IMR-90 (cell line): ENCODE measurements at regions not wholly inside any gene's neighbourhood (a gene's known extent, or its start where the extent isn't known, plus 50 kb on each side); places are given as distances from the start of the nearest gene placed in this dataset.
"Not testable (repeated sequence)": the region's sequence is repeated elsewhere in the genome, so short reads cannot be mapped to it uniquely, and the experiment has no call there.

ENCODE experiments used
- ATAC-seq: fragments of 200-7000 bp; cut with Tn5 transposase; 2 replicates; pipeline ENCODE4 v1.9.1; 2020; ENCODE audit warnings: low read depth, mild to moderate bottlenecking, moderate library complexity
- BruUV-seq: library from RNA; stranded (reverse); fragments of 400-500 nt; replicated peaks from 2 replicates; lab custom pipeline; 2021; lab: Mats Ljungman, UMichigan
- CTCF ChIA-PET: fragments of 300-600 bp; formaldehyde crosslinking; extraction: SDS; loops from one replicate; lab custom pipeline; 2021; ENCODE audit warnings: antibody characterized with exemption; lab: Yijun Ruan, JAX
- POLR2A ChIA-PET: fragments of 300-600 bp; sonication (Branson Sonifier 250); formaldehyde crosslinking; loops from one replicate; lab custom pipeline; 2022; ENCODE audit warnings: antibody characterized with exemption; ENCODE audit not compliant: unreplicated experiment; lab: Charles Lee
- DNase-seq: peaks from one replicate; pipeline ENCODE4 v3.0.0; 2013
- H2AFZ ChIP-seq: replicated peaks from 2 replicates; pipeline ENCODE3; 2013; ENCODE audit warnings: low read length, mild to moderate bottlenecking; ENCODE audit not compliant: poor library complexity
- H2AK5ac ChIP-seq: 2 replicates; pipeline ENCODE4 v1.6.1; 2013; ENCODE audit warnings: low read depth, low read length, inconsistent platforms
- H2AK9ac ChIP-seq: replicated peaks from 2 replicates; pipeline ENCODE3; 2013; ENCODE audit warnings: mild to moderate bottlenecking, low read depth, low read length, moderate library complexity; ENCODE audit not compliant: poor library complexity
- H2BK120ac ChIP-seq: 2 replicates; pipeline ENCODE4 v1.6.1; 2013; ENCODE audit warnings: low read depth, low read length, inconsistent platforms
- H2BK15ac ChIP-seq: 3 replicates; pipeline ENCODE4 v1.6.1; 2013; ENCODE audit warnings: low read depth, low read length, inconsistent platforms
- H2BK20ac ChIP-seq: 2 replicates; pipeline ENCODE4 v1.6.1; 2013; ENCODE audit warnings: low read depth, mild to moderate bottlenecking, inconsistent platforms, low read length, moderate library complexity
- H2BK5ac ChIP-seq: 2 replicates; pipeline ENCODE4 v1.6.1; 2013; ENCODE audit warnings: mild to moderate bottlenecking, low read depth, low read length, inconsistent platforms; ENCODE audit not compliant: poor library complexity, severe bottlenecking
- H3K14ac ChIP-seq: replicated peaks from 2 replicates; pipeline ENCODE4 v1.6.1; 2013; ENCODE audit warnings: low read depth, low read length, inconsistent platforms
- H3K18ac ChIP-seq: 2 replicates; pipeline ENCODE4 v1.6.1; 2013; ENCODE audit warnings: low read depth, low read length, control low read depth
- H3K23ac ChIP-seq: 2 replicates; pipeline ENCODE4 v1.6.1; 2013; ENCODE audit warnings: low read depth, low read length, inconsistent platforms
- H3K27ac ChIP-seq: 2 replicates; pipeline ENCODE4 v1.5.1; 2013; ENCODE audit warnings: mild to moderate bottlenecking, control low read depth, low read length; ENCODE audit not compliant: insufficient read depth
- H3K27me3 ChIP-seq: 2 replicates; pipeline ENCODE4 v1.6.1; 2013; ENCODE audit warnings: low read length; ENCODE audit not compliant: control insufficient read depth, insufficient read depth
- H3K36me3 ChIP-seq: 2 replicates; pipeline ENCODE4 v1.6.1; 2013; ENCODE audit warnings: low read length, mixed read lengths; ENCODE audit not compliant: control insufficient read depth, insufficient read depth
- H3K4ac ChIP-seq: 2 replicates; pipeline ENCODE4 v1.6.1; 2013; ENCODE audit warnings: low read depth, low read length, inconsistent platforms
- H3K4me1 ChIP-seq: 2 replicates; pipeline ENCODE4 v1.6.1; 2013; ENCODE audit warnings: low read length, mixed read lengths; ENCODE audit not compliant: control insufficient read depth, insufficient read depth
- H3K4me2 ChIP-seq: 2 replicates; pipeline ENCODE4 v1.6.1; 2013; ENCODE audit warnings: low read depth, mild to moderate bottlenecking, control low read depth, low read length, moderate library complexity
- H3K4me3 ChIP-seq: 2 replicates; pipeline ENCODE4 v1.5.1; 2013; ENCODE audit warnings: low read depth, mild to moderate bottlenecking, control low read depth, low read length, moderate library complexity; ENCODE audit not compliant: insufficient read depth
- H3K56ac ChIP-seq: 2 replicates; pipeline ENCODE4 v1.6.1; 2013; ENCODE audit warnings: low read length, inconsistent platforms; ENCODE audit not compliant: insufficient read depth; ENCODE audit errors: extremely low read depth
- H3K79me1 ChIP-seq, 2 experiments: 2 replicates each; pipeline ENCODE4 v1.6.1; 2013; ENCODE audit warnings: low read length in 2 of 2, inconsistent platforms in 1 of 2, low read depth in 1 of 2
- H3K9ac ChIP-seq: 2 replicates; pipeline ENCODE4 v1.6.1; 2013; ENCODE audit warnings: low read depth, low read length, control low read depth
- H3K9me1 ChIP-seq: 2 replicates; pipeline ENCODE4 v1.6.1; 2013; ENCODE audit warnings: low read length, inconsistent platforms; ENCODE audit not compliant: insufficient read depth
- H3K9me3 ChIP-seq: 2 replicates; pipeline ENCODE4 v1.6.1; 2013; ENCODE audit warnings: low read length; ENCODE audit not compliant: control insufficient read depth, insufficient read depth
- H4K20me1 ChIP-seq: 2 replicates; pipeline ENCODE4 v1.6.1; 2013; ENCODE audit warnings: low read length, inconsistent platforms; ENCODE audit not compliant: insufficient read depth
- H4K5ac ChIP-seq: 2 replicates; pipeline ENCODE4 v1.6.1; 2013; ENCODE audit warnings: mild to moderate bottlenecking, low read depth, low read length, control low read depth
- H4K8ac ChIP-seq, 2 experiments: 2 replicates each; pipeline ENCODE4 v1.6.1; 2013; ENCODE audit warnings: low read depth in 2 of 2, low read length in 2 of 2, control low read depth in 1 of 2, inconsistent platforms in 1 of 2
- H4K91ac ChIP-seq: 2 replicates; pipeline ENCODE4 v1.6.1; 2013; ENCODE audit warnings: low read depth, low read length, inconsistent platforms; ENCODE audit not compliant: insufficient read depth
- CEBPB ChIP-seq: IDR thresholded peaks from 2 replicates; pipeline ENCODE4 v1.6.1; 2012; ENCODE audit warnings: low read depth, low read length, improper control_type of control experiment
- CHD1 ChIP-seq: IDR thresholded peaks from 2 replicates; pipeline ENCODE4 v1.6.1; 2012; ENCODE audit warnings: low read depth, low read length, improper control_type of control experiment
- FOS ChIP-seq: fragments of 150-350 bp; IDR thresholded peaks from 2 replicates; pipeline ENCODE4 v1.6.1; 2016; ENCODE audit warnings: low read depth, low read length
- MXI1 ChIP-seq: IDR thresholded peaks from 2 replicates; pipeline ENCODE4 v1.6.1; 2012; ENCODE audit warnings: low read depth, mild to moderate bottlenecking, low read length, moderate library complexity, borderline replicate concordance
- NFE2L2 ChIP-seq: fragments of 150-350 bp; IDR thresholded peaks from 2 replicates; pipeline ENCODE4 v1.6.1; 2016; ENCODE audit warnings: low read depth, mild to moderate bottlenecking, low read length
- RAD21 ChIP-seq: IDR thresholded peaks from 2 replicates; pipeline ENCODE4 v1.6.1; 2012; ENCODE audit warnings: low read length, improper control_type of control experiment
- WGBS, 2 experiments: methylation state at CpG; one replicate each; pipeline versions ENCODE4 v1.1.5 to v1.1.7; 2013; ENCODE audit warnings: missing lambda C conversion rate in 2 of 2; ENCODE audit not compliant: insufficient read length in 1 of 2; ENCODE audit errors: extremely low coverage in 2 of 2; 5-methylcytosine and 5-hydroxymethylcytosine counted together
- dilution Hi-C: fragments of 300-500 bp; cut with HindIII; formaldehyde crosslinking; loops from one replicate; pipeline ENCODE4 v1.14.3; 2018; ENCODE audit warnings: low sequenced_read_pairs; ENCODE audit not compliant: unreplicated experiment
- in situ Hi-C: fragments of 300-500 bp; cut with MboI; formaldehyde crosslinking; loops from 3 replicates; pipeline ENCODE4 v1.14.3; 2019; ENCODE audit warnings: low sequenced_read_pairs, inconsistent platforms, mixed read lengths
- intact Hi-C: fragments of 100-400 bp; cut with micrococcal nuclease; formaldehyde crosslinking; loops from 2 replicates; pipeline ENCODE4 v1.10.0; 2022

DNA sequence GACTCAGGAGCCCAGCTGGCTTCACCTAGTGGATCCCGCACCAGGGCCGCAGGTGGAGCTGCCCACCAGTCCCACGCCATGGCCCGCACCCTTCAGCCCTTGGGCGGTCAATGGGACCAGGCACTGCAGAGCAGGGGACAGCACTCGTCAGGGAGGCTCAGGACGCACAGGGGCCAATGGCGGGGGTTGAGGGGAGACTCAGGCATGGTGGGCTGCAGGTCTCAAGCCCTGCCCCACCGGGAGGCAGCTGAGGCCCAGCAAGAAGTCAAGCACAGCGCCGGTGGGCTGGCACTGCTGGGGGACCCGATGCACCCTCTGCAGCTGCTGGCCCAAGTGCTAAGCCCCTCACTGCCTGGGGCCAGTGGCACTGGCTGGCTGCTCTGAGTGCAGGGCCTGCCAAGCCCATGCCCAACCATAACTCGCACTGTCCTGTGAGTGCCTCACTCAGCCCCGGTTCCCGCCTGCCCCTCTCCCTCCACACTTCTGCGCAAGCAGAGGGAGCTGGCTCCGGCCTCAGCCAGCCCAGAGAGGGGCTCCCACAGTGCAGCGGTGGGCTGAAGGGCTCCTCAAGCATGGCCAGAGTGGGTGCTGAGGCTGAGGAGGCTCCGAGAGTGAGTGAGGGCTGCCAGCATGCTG is 111.7 kb upstream of the PGR start:
- Histone ChIP-seq H3K27me3 (no peaks in the 10 kb centered on the region), H3K27ac (no peak overlapping the region), H3K36me3 (no peaks in the 10 kb centered on the region), H2BK5ac (no peak overlapping the region), H4K91ac (no peak overlapping the region), H3K23ac (no peak overlapping the region), H3K4me1 (no peaks in the 10 kb centered on the region), H3K9me1 (no peaks in the 10 kb centered on the region), H3K9me3 (peaks cover 2% of the 10 kb centered on the region; the same call in 1 of the 2 replicates), H3K9ac (no peak overlapping the region), H2BK120ac (no peak overlapping the region), H4K8ac (no peak overlapping the region), H3K79me1 (no peaks in the 10 kb centered on the region), H3K56ac (no peak overlapping the region), H3K4me2 (no peak overlapping the region), H3K4ac (no peak overlapping the region), H2AK9ac (no peak overlapping the region), H4K5ac (no peak overlapping the region), H3K18ac (no peak overlapping the region), H3K4me3 (no peak overlapping the region), H2AFZ (no peak overlapping the region), H3K14ac (no peak overlapping the region), H2BK20ac (no peak overlapping the region), H2AK5ac (no peak overlapping the region), H2BK15ac (no peak overlapping the region), H4K20me1 (no peaks in the 10 kb centered on the region)
- POLR2A ChIA-PET = no interaction called here
- dilution Hi-C loops (no loop called here), intact Hi-C loops (no loop called here), in situ Hi-C loops (no loop called here)
- TF ChIP-seq NFE2L2 (no peak), CEBPB (no peak), MXI1 (no peak), CHD1 (no peak), RAD21 (no peak), FOS (no peak)
- DNase-seq (no peak), ATAC-seq (no peak)
- BruUV-seq = no TSS peak
- WGBS, 2 experiments = 77% methylated on average over 6 of the region's 19 CpGs; no CpG with 5 or more reads in 1 of the 2 experiments
- CTCF ChIA-PET = no interaction called here

DNA sequence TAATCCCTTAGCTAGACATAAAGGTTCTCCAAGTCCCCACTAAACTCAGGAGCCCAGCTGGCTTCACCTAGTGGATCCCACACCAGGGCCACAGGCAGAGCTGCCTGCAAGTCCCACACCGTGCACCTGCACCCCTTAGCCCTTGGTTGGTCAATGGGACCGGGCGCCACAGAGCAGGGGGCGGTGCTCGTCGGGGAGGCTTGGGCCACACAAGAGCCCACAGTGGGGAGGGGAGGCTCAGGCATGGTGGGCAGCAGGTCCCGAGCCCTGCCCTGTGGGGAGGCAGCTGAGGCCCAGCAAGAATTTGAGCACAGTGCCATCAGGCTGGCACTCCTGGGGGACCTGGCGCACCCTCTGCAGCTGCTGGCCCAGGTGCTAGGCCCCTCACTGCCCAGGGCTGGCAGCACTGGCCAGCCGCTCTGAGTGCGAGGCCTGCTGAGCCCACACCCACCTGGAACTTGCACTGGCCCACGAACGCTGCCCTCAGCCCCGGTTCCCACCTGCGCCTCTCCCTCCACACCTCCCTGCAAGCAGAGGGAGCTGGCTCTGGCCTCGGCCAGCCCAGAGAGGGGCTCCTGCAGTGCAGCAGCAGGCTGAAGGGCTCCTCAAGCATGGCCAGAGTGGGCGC is 101.7 kb upstream of the PGR start:
- not testable (repeated sequence) for H3K4me3 ChIP-seq

More for the DNA sequence above, 101.7 kb upstream of the PGR start:
- H2BK15ac ChIP-seq, H3K14ac ChIP-seq, H3K79me1 ChIP-seq, H3K36me3 ChIP-seq, intact Hi-C loops, dilution Hi-C loops, H3K9me3 ChIP-seq, H3K27me3 ChIP-seq, H2AK5ac ChIP-seq, H4K5ac ChIP-seq, in situ Hi-C loops, H3K18ac ChIP-seq, H3K4ac ChIP-seq, H2AK9ac ChIP-seq, H2BK20ac ChIP-seq, H3K56ac ChIP-seq, H3K4me1 ChIP-seq, H3K9ac ChIP-seq, H3K9me1 ChIP-seq, POLR2A ChIA-PET, BruUV-seq, H4K91ac ChIP-seq, H3K27ac ChIP-seq, H4K20me1 ChIP-seq, H2AFZ ChIP-seq, H4K8ac ChIP-seq, H3K23ac ChIP-seq, H2BK5ac ChIP-seq, DNase-seq, H3K4me2 ChIP-seq, ATAC-seq, CTCF ChIA-PET, H2BK120ac ChIP-seq: not testable (repeated sequence)
- WGBS, 2 experiments = 61% methylated on average over 2 of the region's 16 CpGs; no CpG with 5 or more reads in 1 of the 2 experiments
